G401.6 (cell line): ENCODE measurements at regions not wholly inside any gene's neighbourhood (a gene's known extent, or its start where the extent isn't known, plus 50 kb on each side); places are given as distances from the start of the nearest gene placed in this dataset.
"Not testable (repeated sequence)": the region's sequence is repeated elsewhere in the genome, so short reads cannot be mapped to it uniquely, and the experiment has no call there.

Experiments
- FAIRE-seq: peaks from 2 replicates; lab custom pipeline; 2012; peaks lifted over from hg19 to GRCh38; lab: Jason Lieb, UNC

DNA sequence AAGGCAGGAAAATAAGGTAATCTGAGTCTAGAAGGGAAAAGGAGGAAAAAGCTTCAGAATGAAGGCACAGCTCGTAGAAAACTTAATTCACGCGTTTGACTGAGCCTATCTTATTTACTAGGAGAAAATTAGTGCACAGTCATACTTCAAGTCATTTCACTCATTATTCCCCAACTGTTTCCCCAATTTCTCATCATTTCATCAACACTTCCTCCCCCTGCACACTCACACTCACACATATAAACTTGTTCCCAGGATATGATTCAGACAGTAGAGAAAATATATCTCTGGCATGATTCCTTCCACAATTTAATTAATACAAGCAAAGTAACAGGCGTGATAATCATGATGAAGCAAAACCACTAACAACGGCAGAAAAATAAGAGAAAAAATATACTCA lies 94.5 kb upstream of the F13A1 start:
- no peak for FAIRE-seq

DNA sequence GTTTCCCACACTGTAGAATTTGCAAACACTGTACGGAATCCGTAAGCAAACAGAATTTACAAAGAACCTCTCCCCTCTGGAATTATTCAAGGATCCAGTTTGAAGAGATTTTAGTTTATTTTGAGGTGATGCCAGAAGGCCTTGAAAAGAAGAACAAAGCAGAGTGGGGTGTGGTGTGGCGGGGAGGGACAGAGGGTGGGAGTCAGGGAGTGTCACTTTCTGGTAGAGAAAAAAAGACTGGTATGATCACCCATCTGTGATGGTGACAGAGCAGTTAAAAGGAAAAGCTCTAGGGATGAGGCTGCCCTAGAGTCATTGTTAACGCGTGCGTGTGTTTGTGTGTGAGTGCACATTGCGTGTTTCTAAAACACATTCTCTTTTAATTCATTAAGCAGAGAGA lies 97.0 kb upstream of the F13A1 start:
- no peak for FAIRE-seq

DNA sequence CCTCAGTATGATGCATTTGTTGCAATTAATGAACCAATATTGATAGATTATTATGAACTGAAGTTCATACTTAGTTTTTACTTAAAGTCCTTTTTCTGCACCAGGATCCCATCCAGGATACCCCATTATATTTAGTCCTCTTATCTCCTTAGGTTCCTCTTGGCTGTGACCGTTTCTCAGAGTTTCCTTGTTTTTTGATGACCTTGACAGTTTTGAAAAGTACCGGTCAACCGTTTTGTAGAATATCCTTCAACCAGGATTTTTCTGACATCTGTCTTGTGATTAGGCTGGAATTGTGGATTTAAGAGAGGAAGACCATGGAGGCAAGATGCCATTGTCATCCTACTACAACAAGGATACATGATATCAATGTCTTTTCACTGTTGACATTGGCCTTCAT lies 98.0 kb upstream of the F13A1 start:
- no peak for FAIRE-seq

DNA sequence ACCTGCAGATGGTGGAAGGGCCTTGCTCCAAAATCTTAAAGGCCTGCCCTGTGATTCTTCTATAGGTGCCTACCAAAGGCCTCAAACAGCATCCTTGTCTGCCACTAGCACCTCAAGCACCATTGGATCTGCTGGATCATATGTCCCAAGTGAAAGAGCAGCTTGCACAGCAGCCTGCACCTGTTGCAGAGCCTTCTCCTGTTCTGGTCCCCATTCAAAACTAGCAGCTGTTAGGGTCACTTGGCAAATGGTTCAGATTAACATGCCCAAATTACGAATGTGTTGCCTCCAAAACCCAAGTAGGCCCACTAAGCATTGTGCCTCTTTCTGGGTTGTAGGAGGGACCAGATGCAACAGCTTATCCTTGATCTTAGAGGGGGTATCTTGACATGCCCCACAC lies 99.6 kb upstream of the F13A1 start:
- no peak for FAIRE-seq

DNA sequence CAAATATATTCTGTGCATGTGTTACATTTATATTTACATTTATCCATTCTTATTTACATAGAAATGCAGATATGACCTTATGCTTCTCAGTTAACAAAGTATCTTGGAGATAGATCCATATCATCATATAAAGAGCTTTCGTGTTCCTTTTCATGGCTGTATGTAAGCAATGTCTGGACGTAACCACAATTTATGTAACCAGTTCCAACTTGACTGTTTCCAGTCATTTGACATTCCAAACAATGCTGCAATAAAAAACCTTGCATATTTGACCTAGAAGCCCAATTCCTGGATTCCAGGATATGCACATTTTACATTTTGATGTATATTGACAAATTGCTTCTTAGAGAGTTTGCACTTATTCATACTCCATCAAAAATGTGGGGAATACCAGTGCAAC lies 113.7 kb upstream of the F13A1 start:
- no peak for FAIRE-seq

DNA sequence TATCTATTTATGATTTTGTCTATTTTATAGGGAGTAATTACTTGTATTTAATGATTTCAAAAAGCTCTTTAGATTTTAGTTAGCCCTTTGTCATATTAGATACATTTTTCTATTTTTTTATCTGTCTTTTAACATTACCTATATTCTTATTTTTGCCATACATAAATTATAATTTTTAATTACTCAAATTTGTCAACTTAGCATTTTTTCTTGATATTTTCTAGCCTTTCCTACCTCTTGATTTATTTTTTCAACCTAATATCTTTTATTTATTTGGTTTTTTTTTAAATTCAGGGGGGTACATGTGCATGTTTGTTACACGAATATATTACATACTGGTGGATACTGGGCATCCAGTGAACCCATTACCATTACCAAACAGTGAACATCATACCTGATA lies 114.3 kb upstream of the F13A1 start:
- peak; percentile 73 for FAIRE-seq

DNA sequence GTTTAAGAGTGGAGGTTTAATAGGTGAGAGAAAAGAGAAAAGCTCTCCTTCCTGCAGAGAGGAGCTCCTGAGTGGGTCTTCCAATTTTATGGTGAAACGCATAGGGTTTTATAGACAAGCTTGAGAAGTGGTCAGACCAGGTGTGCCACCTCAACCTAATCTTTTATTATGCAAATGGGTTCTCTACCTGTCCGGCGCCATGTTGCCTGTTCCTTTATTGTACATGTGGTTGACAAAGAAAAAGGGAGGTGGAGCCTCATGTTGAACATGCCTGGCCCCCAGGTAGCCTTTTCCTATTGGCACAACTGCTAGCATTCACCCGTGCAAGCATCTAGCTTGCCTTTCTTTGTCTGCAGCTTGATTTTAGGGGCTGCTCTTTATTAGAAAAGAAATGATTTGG lies 115.9 kb upstream of the F13A1 start:
- FAIRE-seq: no peak

DNA sequence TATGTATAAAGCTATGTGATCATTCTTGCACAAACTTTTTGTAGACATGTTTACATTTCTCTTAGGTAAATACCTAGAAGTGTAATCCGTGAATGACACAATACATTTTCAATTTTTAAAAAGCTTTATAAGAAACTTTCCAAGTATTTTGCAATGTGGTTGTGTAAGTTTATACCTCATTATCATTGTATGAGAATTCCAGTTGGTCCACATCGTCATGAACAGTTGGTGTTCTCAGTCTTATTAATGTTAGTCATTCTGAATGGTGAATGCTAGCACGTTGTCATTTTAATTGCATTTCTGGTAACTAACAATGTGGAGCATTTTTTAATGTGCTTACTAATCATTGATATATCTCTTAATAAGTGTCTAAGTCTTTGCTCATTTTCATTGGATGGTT lies 116.5 kb upstream of the F13A1 start:
- FAIRE-seq: no peak

DNA sequence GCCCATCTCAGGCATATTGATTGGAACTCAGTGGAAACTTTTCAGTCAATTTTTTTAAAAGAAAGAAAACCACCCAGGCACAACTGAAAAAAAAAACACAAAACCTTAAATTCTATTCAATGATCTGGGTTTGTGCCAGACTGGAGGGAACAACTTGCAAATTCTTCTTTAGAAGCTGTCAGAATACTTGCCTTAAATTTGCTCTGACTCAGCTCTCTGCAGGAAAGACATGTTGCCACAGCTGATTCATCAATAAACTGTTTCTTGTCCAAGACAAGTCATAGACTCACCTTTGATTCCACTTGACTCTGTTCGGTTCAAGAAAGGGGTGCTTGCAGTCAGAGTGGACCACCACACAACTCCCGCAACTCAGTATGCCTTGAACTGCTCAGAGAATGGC lies 117.8 kb upstream of the F13A1 start:
- FAIRE-seq: no peak

DNA sequence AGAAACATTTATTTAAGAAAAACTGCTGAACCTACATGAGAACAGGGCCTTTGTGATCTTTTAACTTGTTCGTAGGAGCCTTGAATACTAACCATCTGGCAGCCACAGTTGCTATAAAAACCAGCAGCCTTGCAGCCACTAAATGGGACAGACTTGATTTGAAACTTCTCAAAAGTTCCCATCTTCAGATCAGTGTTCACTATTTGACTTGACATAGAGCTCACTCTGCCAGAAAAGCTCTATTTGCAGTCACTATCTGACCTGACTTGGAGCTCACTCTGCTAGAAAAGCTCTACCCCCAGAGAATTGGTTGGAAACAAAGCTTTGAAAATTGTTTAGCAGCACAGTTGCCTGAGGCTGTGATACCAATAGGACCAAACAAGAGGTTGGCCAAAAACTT lies 119.3 kb upstream of the F13A1 start:
- no peak for FAIRE-seq

DNA sequence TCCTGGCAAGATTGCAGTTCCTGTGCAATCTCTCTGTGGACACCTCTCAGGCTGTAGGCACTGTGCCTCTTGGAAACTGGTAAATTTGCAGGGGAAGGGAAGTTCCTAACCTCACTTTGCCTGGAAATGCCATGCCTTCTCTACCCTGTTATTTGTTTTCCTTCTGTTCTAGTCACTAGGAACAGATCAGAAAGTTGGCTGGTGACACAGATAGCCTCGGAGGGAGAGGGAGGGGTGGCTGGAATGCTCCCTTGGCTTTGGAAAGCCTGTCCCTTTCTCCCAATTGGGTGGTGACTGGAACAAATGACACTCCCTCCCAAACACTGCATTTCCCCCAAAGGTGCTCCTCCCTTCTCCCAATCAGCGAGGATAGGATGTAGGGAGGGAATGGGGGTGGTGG lies 131.5 kb upstream of the F13A1 start:
- no peak for FAIRE-seq

DNA sequence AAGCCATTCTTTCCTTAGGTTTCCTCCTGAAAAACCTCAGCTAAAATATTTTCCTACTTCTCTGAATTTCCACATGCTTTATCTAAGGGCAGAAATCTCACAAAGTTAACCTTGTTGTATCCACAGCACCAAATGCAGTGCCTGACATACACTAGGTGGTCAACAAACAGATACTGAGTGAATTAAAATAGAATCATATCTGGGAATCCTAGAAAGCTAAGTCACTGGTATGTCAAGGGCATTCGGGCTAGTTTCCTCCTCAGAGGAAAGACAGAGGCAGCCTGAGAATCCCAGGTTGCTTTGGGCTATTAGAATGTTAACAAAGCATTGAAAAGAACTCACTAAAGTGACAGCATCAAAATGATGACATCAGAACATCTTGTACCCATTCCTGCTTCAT lies 132.7 kb upstream of the F13A1 start:
- no peak for FAIRE-seq

DNA sequence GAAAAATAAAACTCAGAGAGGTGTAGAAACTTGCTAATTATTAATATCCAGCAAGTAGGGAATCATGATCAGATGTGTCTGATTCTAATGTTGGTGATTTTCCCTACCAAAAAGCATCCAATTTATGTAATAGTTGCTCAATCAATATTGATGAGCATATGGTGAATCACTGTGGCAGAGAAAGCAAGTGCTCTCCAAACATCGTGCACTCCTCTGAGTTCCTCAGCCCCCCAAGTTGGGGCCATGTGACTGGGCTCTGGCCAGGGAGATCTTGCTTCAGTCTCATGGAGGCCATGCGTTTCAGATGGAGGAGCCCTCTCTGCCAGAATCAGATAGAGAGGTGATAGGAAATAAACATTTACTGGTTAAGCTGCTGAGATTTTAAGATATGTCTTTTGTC lies 133.2 kb upstream of the LY86 start:
- FAIRE-seq: no peak

DNA sequence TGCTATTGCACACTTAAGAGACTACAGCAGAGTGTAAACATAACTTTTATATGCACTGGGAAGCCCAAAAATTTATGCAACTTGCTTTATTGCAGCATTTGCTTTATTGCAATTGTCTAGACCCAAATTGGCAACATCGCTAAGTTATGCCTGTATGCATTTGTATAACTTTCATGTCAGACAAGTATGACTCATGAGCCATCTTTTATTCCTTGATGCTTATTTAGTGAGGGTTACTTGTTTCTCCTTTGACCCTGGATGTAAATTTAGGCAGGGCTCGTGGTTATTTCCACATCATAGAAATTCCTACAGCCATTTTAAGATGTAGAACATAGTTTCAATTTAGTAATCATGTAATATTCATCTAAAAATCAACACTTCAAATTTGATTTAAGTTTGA lies 130.3 kb upstream of the LY86 start:
- FAIRE-seq: no peak

DNA sequence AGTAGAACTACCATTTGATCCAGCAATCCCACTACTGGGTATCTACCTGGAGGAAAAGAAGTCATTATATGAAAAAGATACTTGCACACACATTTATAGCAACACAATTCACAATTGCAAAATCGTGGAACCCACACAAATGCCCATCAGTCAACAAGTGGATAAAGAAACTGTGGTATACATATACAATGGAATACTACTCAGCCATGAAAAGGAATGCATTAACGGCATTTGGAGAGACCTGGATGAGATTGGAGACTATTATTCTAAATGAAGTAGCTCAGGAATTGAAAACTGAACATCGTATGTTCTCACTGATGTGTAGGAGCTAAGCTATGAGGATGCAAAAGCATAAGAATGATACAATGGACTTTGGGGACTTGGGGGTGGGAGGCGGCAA lies 128.6 kb upstream of the LY86 start:
- FAIRE-seq: not testable (repeated sequence)

DNA sequence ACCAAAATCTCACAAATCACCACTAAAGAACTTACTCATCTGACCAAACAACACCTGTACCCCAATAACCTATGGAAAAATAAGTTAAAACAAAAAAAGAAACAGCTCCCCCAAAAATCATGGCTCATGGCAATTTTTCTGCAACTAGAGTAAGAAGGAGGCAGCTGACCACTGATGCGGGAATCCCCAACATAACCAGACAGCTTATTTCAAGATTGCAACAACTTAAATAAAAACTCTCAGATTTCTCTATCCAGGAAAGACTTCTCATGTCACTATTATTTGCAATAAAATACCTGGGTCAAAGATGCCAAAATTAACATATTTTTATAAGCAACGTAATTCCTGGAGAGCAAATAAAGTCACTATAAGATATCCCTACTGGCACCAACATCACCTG lies 128.1 kb upstream of the LY86 start:
- FAIRE-seq: no peak

DNA sequence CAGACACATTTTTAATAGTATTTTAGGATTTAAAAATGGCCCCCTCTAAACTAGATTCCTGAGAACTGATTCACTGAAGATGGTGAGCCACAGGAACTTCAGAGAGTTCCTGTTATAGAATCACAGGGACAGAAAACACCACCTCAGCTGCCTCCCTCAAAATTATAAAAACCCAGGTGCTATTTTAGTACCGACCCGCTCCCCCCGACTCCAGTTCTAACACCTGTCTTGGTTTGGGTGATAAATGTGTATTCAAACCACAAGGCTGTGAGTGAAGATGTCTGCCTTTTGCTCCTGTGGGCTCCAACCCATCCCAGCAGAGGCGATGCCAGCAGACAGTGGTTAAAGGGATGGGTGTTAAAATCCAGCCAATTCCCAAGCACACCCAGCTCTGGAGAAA lies 127.4 kb upstream of the LY86 start:
- no peak for FAIRE-seq

DNA sequence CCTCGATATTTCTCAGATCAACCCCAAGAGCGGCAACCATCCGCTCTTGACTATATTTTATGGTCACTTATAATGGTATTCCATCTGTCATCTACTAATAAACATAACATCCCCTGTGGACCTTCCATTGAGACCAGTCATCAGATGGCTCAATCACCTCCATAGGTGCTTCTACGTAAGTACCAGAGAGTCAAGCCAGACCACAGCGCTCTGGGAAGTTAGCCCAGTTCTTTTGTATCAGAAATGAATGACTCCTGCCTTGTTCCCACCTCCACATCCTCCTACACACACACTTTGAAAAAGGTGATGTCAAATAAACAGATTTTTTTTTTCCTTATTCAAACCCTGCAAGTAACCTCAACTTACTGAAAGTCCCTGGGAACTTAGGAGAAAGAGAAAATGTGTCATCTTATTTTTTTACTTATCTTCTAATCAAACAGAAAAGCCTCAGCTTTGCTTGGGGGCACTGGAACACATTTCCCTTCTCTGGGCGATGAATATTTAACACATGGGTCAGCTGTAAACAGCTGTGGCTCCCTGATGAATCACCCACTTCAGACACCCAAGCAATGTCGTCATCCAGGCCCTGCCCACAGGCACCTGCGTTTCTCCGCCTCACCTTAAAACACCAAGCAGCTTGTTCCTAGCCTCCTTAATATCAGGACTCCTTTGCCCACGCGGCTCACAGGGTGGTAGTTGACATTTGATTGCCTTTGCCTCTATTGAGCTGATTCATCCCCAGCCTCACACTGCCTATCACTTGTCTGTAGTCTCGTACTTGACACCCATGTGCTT lies 121.4 kb upstream of the LY86 start:
- FAIRE-seq: no peak

DNA sequence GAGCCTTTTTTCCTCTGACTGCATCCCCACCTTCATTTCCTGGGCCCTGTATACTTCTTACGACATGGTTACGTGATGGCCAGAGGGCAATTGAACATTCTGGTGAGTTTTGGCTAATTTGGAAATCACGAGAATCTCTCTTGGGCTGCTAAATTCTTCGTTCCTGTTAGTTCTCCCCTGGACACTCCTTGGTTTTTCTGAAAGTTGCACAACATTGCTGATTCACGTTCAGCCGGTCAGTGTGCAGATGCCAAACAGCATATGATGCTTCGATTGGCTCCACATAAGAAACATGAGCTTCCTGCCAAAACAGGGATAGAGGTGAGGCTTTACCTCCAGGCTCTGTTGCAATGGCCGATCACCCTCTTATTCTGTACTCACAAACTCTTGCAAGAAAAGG lies 119.4 kb upstream of the LY86 start:
- no peak for FAIRE-seq

DNA sequence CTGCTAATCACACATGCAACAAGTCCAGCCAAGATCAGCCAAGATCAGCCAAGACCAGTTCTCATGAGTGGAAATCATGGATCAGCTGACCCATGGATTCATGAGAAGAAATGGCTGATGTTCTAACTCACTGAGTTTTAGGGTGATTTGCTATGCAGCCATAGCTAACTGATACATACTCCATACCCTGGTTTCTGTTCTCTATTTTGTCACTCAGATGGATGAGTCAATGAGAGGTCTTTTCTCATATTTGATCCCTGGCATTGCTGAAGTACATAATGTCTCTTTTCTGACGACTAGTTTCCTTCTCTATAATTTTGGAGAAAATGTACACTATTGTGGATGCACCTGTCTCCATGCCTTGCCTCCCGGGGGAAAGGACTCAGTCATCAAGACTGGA lies 118.4 kb upstream of the LY86 start:
- no peak for FAIRE-seq

DNA sequence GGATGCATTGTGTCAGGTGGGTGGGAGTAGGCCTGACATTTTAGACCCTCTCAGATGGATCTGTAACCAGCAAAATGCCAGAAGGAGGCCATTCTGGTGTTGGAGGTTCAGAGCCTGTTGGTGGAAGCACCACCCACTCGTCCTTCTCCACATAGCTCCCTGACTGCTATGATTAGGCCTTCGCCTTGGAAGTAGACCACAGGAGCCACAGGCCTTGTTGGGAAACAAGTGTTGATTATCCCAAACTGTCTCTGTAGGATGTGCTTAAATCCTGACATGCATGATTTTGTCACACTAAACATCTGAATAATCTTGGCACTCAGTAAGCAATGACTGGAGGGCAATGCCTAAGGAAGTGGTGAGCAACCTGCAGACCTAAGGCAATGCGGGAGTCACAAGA lies 117.2 kb upstream of the LY86 start:
- FAIRE-seq: no peak

DNA sequence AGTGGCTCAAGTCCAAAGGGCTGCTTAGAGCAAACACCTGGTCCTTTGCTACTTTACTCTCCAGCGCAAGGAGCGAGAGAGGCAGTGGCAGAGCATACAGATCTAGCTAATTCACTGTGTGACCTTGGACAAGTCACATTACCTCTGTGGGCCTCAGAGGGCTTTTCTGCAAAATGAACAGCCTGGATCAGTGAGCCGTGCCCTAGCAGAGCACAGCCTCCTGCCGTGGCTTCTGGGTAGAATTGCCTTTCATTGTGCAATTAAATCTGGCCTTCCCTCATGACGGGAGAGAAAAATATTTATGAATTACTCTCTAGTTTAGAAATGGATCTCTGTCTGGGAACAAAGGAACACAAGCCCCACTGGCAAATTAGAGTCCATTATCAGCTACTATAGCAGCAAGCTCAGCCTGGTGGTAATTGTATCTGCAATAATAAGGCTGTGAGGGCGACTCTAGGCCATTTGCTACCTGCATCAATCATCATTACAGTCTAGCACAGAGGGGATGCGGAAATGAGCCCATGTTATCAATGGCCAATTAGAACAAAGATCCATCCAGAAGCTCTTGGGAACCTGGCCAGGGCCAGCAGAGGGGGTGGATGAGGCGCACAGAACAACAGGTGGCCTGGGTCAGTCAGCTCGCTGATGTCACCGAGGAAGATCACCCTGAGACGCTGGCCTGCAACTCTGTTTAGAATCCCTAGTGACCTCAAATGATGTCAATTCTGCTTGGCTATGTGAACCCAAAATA lies 114.2 kb upstream of the LY86 start:
- no peak for FAIRE-seq

DNA sequence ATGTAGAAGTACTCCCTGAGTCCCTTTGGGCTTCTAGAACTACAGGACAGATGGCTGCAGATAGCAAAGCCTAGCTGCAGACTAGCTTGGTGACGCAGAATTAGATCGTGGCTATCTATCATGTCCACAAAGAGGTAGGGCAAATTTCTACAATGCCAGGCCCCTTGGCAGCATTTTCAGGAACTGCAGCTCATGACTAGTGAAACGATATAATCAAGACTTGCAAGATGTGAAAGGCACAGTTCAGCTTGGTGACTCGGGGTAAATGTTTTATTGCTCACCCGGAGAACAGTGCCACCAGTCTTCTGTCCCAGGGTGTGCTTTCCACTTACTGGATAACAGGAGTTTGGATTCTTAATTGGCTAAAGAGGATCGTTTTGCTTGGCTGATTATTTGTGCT lies 108.7 kb upstream of the LY86 start:
- FAIRE-seq: no peak

DNA sequence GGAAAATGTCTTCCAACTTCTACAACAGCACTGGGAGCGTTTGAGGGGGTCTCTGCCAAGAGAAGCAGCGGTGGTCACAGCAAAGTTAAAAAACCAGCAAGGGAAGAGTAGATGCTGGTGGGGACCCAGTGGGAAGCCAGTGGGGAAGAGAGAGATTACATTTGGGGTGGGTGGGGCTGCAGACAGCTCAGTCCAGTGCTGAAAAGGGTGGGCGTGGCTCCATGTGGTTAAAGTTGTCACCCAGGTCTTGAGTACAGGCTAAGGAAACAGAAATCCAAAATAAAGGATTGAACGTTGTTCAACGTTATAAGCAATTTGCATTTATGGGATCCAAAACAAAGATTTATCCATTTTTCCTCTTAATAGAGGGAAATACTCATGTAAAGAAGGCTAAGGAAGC lies 106.3 kb upstream of the LY86 start:
- no peak for FAIRE-seq
